Fibroblast of villous mesenchyme (primary cell): ENCODE measurements at regions not wholly inside any gene's neighbourhood (a gene's known extent, or its start where the extent isn't known, plus 50 kb on each side); places are given as distances from the start of the nearest gene placed in this dataset.
A peak's percentile ranks its signal among the peaks of the same experiment; 100 is the strongest.
"Not testable (repeated sequence)": the region's sequence is repeated elsewhere in the genome, so short reads cannot be mapped to it uniquely, and the experiment has no call there.

Source experiments
- DNase-seq: peaks from one replicate; pipeline ENCODE4 v3.0.0-alpha.2; 2010; ENCODE audit warnings: low read depth
- H3K4me3 ChIP-seq: 2 replicates; pipeline ENCODE4 v1.5.1; 2011; ENCODE audit warnings: low read depth, mild to moderate bottlenecking, low read length
- TF ChIP-seq, protein P1 (sequence below): IDR thresholded peaks from 2 replicates; pipeline ENCODE4 v1.5.1; 2012; ENCODE audit warnings: low read depth, mild to moderate bottlenecking, low read length; ENCODE audit not compliant: insufficient read depth

DNA sequence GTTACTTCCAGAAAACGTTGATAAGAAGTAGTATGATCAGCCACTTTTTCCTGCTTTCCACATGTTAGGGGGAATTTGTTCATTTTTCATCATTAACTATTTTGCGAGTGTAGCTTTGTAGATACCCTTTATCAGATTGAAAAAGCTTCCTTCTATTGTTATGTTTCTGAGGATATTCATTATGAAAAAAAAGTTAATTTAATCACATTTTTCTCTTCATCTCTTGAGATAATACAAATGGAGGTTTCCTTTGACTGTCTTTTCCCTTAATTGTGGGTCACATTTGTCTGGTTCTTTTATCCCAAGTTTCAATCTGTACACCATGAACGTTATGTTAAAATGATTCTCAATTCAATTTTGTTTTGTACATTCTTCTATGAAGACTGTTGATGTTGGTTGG lies 875.7 kb downstream of the SLC6A15 start:
- no peak for DNase-seq
- TF ChIP-seq, protein P1, sequence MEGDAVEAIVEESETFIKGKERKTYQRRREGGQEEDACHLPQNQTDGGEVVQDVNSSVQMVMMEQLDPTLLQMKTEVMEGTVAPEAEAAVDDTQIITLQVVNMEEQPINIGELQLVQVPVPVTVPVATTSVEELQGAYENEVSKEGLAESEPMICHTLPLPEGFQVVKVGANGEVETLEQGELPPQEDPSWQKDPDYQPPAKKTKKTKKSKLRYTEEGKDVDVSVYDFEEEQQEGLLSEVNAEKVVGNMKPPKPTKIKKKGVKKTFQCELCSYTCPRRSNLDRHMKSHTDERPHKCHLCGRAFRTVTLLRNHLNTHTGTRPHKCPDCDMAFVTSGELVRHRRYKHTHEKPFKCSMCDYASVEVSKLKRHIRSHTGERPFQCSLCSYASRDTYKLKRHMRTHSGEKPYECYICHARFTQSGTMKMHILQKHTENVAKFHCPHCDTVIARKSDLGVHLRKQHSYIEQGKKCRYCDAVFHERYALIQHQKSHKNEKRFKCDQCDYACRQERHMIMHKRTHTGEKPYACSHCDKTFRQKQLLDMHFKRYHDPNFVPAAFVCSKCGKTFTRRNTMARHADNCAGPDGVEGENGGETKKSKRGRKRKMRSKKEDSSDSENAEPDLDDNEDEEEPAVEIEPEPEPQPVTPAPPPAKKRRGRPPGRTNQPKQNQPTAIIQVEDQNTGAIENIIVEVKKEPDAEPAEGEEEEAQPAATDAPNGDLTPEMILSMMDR, result no peak
- H3K4me3 ChIP-seq, result no peak overlapping the region

DNA sequence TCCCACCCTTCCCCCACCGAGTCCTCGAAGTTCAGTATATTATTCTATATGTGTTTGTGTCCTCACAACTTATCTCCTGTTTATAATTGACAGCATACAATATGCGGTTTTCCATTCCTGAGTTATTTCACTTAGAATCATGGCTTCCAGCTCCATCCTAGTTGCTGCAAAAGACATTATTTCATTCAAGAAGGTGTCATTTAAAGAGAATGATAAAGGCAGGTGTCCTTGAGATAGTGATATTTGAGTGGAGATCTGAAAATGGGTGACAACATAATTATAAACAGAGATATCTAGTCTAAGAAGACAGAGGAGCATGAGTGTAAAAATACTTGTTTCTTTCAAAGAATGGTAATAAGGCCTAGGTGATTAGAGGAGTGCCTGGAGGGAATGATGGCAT lies 876.8 kb downstream of the SLC6A15 start:
- no peak for DNase-seq
- no peak overlapping the region for H3K4me3 ChIP-seq
- TF ChIP-seq, protein P1, result no peak

DNA sequence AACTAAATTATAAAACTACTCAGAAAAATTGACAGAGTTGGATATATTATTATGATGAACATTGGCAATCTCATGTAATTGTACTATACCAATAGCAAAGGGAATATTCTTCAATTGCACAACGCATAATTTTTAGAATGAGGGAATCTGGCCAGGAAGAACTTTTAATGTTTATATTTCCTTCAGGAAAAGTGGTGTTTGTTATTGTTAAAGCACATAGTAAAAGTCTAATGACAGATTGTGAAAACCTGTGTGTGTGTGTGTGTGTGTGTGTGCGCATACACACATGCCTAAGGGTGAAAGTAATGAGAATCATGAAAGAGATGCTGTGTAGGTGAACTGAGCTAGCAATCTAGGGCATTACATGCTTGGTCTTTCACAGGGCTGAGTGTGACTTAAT lies 877.7 kb downstream of the SLC6A15 start:
- H3K4me3 ChIP-seq, result no peak overlapping the region
- DNase-seq, result peak; percentile 15
- TF ChIP-seq, protein P1, result no peak

DNA sequence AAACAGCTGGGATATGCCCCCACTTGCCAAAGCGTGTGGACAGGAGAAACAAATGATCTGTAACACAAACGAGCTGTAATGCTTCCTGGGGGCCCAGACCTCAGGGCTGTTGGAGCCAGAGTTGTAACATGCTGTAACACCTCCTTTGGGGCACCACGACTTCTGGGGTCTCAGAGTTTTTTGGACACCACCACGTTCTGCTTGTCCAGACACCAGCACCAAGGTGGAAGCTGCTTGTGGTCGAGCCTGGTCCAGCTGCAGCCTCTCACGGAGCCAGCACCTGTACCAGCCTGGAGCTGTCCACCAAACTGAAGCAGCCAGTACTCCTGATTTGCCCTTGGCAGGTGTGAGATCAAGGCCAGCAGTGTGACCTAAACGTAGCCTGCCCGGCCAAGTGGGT lies 879.4 kb downstream of the SLC6A15 start:
- TF ChIP-seq, protein P1, result no peak
- H3K4me3 ChIP-seq, result no peak overlapping the region
- no peak for DNase-seq

DNA sequence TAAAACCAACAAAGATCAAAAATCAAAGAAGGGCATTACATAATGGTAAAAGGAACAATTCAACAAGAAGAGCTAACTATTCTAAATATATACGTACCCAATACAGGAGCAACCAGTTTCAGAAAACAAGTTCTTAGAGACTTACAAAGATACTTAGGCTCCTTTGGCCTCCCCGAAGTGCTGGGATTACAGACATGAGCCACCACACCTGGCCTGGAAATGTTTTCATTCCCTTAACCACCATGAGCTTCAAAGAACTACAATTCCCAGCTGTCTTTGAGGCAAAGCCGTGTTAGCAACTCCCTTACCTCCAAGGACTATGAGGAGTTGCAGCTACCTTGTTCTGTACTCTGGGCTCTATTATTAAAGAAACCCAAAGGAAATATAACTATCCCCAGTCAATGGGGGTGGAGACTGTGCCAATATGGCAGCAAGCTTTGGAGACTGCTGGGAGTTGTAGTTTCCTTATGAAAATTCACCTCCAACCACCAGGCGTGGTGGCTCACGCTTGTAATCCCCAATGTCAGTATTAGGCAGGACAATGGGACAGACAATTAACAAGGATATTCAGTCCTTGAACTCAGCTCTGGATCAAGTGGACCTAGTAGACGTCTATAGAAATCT lies 893.9 kb downstream of the SLC6A15 start:
- DNase-seq, H3K4me3 ChIP-seq: not testable (repeated sequence)

DNA sequence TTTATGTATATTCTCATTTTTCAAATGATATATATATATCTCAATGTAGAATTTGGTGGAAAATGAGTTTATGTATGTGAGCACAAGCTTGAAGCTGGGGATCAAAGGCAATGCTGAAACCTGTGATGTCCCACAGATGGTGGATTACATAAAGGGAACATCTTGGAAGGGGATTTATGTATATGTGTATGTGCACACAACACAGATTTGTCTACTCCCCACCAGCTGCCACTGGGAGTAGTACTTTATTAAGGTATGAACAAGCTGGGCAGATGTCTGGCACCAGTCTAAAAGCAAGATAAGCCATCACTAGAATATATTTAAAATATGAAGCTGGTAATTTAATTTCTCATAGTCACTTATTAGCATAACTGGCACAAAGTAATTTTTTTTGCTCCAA lies 895.6 kb downstream of the SLC6A15 start:
- TF ChIP-seq, protein P1, result no peak
- DNase-seq, result no peak

DNA sequence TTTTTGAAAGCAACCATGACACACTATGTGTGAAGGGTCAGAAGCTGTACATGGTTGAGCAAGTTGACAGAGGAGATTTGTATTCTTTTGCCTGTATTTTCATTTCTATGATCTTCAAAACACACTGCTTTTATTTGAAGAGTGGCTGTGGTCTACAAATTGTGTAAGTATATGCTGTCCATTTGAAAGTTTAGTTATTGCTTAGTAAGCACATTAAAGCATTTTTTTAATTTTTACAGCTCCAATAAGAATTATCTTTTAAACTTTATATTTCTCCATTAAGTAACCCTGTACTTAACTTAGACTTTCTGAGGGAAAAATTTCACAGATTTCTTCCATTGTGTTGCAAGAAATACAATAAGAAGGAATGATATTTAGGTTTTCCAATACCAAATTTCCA lies 915.2 kb downstream of the SLC6A15 start:
- no peak overlapping the region for H3K4me3 ChIP-seq
- no peak for DNase-seq
- TF ChIP-seq, protein P1, result no peak

More for the DNA sequence above, 895.6 kb downstream of the SLC6A15 start:
- no peak overlapping the region for H3K4me3 ChIP-seq
